Hepatocyte (in vitro differentiated cells): ENCODE measurements at regions not wholly inside any gene's neighbourhood (a gene's known extent, or its start where the extent isn't known, plus 50 kb on each side); places are given as distances from the start of the nearest gene placed in this dataset.

ENCODE experiments used
- CTCF ChIP-seq: fragments of 200-600 bp; sonication (generic); IDR thresholded peaks from 2 replicates; pipeline ENCODE4 v1.5.1; 2016; ENCODE audit warnings: antibody characterized with exemption, mild to moderate bottlenecking; ENCODE audit not compliant: poor library complexity
- EZH2 ChIP-seq: fragments of 200-600 bp; sonication (generic); IDR thresholded peaks from 2 replicates; pipeline ENCODE4 v1.6.1; 2016; ENCODE audit warnings: antibody characterized with exemption, mild to moderate bottlenecking, borderline replicate concordance
- EZH2phosphoT487 ChIP-seq: fragments of 200-600 bp; sonication (generic); IDR thresholded peaks from one replicate; pipeline ENCODE4 v1.6.1; 2018; ENCODE audit warnings: antibody characterized with exemption, mild to moderate bottlenecking, low read depth, moderate library complexity; ENCODE audit not compliant: unreplicated experiment, severe bottlenecking

GRCh38 chr11:41666951-41667653 lies 207.7 kb upstream of the LRRC4C start:
- no peak for TF ChIP-seq CTCF
- TF ChIP-seq EZH2 = no peak
- no peak for TF ChIP-seq EZH2phosphoT487
